Stomach (tissue), 4 donors: ENCODE measurements at regions not wholly inside any gene's neighbourhood (a gene's known extent, or its start where the extent isn't known, plus 50 kb on each side); places are given as distances from the start of the nearest gene placed in this dataset.

Source experiments
- POLR2AphosphoS5 ChIP-seq, 3 donors: sonication (generic); formaldehyde crosslinking; IDR thresholded peaks; one replicate each; pipeline ENCODE4 v1.6.1; 2016; ENCODE audit warnings: antibody characterized with exemption in 3 of 3
- TF ChIP-seq, protein P1 (sequence below), 7 experiments: fragments of 450-650 bp in 4 of 7; fragments of 200-600 bp in 3 of 7; sonication (generic) in 3 of 7; IDR thresholded peaks; one replicate each; pipeline ENCODE4 v1.5.1; 2016 to 2019; ENCODE audit warnings: antibody characterized with exemption in 7 of 7, control low read depth in 2 of 7, mild to moderate bottlenecking in 1 of 7

GRCh38 chr6:170082531-170083187 is 208.2 kb downstream of the DLL1 start:
- TF ChIP-seq, protein P1, sequence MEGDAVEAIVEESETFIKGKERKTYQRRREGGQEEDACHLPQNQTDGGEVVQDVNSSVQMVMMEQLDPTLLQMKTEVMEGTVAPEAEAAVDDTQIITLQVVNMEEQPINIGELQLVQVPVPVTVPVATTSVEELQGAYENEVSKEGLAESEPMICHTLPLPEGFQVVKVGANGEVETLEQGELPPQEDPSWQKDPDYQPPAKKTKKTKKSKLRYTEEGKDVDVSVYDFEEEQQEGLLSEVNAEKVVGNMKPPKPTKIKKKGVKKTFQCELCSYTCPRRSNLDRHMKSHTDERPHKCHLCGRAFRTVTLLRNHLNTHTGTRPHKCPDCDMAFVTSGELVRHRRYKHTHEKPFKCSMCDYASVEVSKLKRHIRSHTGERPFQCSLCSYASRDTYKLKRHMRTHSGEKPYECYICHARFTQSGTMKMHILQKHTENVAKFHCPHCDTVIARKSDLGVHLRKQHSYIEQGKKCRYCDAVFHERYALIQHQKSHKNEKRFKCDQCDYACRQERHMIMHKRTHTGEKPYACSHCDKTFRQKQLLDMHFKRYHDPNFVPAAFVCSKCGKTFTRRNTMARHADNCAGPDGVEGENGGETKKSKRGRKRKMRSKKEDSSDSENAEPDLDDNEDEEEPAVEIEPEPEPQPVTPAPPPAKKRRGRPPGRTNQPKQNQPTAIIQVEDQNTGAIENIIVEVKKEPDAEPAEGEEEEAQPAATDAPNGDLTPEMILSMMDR (IDR thresholded peaks at IDR 0.05), result no peak
- TF ChIP-seq POLR2AphosphoS5 (IDR thresholded peaks at IDR 0.05), result no peak
